SK-MEL-5 (cell line): ENCODE measurements at regions not wholly inside any gene's neighbourhood (a gene's known extent, or its start where the extent isn't known, plus 50 kb on each side); places are given as distances from the start of the nearest gene placed in this dataset.
A peak's percentile ranks its signal among the peaks of the same experiment; 100 is the strongest.

Source experiments
- DNase-seq: peaks from one replicate; pipeline ENCODE4 v3.0.0-alpha.2; 2016; ENCODE audit warnings: low read depth, low spot score
- in situ Hi-C: cut with HindIII; loops from 2 replicates; pipeline ENCODE4 v1.10.0; 2016; ENCODE audit warnings: low sequenced_read_pairs, high pct_unique_total_duplicates, low pct_unique_long_range_greater_than_20kb

DNA sequence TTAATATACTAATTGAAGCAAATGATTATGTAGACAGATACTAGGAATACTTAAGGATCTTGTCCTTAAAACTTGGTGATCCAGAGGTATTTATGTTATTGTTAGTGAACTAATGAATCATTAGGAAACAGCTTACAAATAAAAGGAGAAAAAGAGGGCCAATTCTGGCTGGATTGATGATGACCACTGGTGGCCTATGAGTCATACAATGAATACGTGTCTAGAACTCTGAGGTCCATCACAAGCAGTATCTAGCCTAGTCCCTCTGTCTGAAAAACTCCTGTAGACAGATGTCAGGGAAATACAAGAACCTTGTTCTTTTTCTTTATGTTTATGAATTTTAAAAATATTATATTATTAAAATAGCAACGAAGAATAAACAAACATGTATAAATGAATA lies 51.7 kb upstream of the RTL1 start:
- no peak for DNase-seq

DNA sequence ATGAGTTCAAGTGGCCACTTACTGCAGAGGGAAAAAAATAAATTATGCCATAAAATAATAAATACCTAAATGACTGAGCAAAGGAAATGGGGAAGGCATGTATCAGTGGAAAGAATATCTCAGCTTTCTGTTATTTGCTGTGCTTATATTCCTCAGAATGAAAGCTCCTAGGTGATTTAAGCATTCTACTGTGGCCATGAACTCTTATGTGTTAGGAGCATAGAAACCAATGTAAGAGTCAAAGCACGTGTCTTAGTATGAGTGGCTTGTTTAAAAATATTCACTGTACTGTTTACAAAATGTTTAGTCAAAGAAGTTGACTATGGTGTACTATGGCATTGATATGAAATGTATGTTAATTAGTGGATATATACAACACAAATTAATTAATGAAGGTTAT lies 59.0 kb upstream of the RTL1 start:
- DNase-seq: no peak
- in situ Hi-C loops: no loop called here

More for the DNA sequence above, 51.7 kb upstream of the RTL1 start:
- in situ Hi-C loops: no loop called here

DNA sequence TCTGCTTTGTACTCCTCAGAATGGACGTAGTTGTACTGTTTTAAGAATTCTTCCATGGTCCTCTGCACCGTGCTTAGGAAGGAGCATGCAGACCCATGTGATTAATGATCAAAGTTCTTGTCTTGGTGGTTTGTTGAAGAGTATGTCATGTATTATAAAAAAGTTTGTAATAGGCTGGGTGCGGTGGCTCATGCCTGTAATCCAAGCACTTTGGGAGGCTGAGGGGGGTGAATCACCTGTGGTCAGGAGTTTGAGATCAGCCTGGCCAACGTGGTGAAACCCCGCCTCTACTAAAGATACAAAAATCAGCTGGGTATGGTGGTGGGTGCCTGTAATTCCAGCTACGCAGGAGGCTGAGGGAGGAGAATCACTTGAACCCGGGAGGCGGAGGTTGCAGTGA lies 61.8 kb upstream of the RTL1 start:
- no peak for DNase-seq
- in situ Hi-C loops: no loop called here

DNA sequence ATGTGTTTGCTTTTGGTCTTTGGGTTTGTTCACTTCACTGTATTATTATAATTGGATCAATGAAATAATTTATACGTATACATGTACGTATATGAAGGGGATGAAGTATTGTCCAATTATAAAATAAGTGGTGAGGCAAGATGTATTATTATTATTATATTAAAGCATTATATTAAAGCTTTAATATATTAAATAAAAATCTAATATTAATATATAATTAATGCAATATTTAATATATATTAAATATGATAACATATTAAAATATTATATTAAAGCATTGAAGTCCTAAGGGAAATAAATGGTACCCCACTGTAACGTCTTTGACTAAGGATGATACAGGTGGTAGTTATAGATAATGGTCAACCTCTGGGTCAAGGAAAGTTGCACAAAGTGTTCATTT lies 63.7 kb upstream of the RTL1 start:
- in situ Hi-C loops: no loop called here
- DNase-seq: no peak

DNA sequence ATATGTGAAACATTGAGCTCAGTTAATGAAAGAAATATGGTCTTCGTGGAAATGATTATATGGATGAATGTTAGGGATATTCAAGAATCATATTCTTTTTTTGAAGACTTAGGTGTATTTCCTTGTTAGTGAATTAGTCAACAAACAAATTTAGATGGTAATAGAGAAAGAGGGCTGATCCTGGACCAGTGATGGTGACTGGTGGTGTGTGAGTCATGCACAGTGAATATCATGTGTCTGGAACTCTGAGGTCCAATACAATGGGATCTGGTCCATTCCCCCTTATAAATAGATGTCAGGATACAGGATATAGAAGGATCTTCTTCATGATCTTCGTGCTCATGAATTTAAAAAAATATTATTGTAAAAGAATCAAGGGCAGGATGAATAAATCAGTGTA lies 64.4 kb upstream of the RTL1 start:
- in situ Hi-C loops: no loop called here
- DNase-seq: no peak

DNA sequence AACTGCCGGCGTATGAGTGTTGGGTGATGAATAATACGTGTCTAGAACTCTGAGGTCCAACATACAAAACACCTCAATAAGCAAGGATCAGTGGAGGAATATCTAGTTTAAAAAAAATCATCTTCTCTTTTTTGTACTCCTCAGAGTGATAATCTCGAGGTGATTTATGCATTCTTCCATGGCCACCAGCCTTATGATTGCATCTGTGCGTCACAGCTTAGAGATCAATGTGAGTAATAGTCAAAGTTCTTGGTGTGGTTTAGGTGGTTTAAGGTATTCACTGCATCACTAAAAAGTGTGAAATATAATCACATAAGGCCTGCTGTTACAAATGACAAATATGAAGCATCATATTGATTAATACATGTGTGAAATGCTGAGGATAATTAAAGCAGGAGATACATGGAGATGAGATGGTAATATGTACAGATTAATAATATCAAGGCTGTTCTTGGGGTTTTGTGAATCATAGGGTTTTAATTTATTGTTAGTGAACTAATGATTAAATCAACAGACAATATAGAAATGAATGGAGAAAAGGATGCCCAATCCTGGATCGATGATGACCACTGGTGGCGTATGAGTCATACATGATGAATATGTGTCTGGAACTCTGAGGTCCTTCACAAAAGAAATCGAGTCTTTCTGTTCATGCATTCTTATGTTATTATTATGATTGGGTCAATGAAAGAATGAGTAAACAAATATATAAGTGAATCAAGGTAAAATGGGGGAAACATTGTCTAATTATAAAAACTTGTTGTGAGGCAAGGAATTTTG lies 68.8 kb upstream of the RTL1 start:
- DNase-seq: no peak

DNA sequence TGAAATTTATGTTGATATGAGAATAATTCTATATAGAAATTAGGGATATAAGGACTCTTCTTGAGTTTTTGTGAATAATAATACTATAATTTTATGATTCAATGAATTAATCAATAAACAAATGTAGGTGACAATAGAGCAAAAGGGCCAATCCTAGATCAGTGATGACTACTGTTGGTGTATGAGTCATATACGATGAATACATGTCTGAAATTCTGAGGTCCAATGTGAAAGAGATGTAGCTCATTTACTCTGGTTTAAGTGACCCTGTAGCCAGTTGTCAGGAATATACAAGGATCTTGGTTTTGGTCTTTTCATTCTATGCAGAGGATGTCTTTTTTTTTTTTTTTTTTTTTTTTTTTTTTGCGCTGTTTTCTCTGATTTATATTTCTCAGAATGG lies 72.1 kb upstream of the RTL1 start:
- in situ Hi-C loops: no loop called here
- no peak for DNase-seq

More for the DNA sequence above, 68.8 kb upstream of the RTL1 start:
- in situ Hi-C loops: no loop called here

DNA sequence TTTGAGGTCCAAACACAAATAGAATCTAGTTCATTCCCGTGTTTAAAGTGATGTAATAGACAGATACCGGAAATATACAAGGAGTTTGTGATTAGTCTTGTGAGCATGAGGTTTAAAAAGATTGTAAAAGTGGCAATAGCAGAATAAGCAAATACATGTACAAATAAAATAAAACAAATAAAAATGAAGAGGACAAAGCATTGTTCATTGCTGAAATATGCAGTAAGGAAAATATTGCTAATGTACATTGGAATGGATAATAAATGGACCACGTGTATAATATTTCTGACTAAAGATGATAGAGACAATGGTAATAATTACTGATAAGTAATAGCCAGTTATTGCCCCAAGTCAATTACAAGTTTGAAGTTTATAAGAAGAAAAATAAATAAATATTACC lies 75.6 kb upstream of the RTL1 start:
- in situ Hi-C loops: no loop called here
- DNase-seq: no peak

DNA sequence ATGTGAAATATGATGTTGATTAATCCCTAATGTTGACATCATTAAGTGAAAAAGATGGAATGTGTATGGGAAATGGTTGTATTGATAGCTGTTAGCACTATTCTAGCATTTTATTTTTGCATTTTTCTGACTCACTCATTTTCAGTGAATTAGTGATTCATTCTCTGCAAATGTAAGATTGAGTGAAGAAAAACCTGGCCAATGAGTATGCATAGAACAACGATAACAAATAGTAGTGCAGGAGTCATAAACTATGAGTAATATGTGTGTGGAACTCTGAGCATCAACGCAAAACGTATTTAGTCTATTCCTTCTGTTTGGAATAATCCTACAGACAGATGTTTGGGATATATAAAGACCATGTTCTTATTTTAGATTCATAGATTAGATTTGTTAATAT lies 76.3 kb upstream of the RTL1 start:
- in situ Hi-C loops: no loop called here
- no peak for DNase-seq

DNA sequence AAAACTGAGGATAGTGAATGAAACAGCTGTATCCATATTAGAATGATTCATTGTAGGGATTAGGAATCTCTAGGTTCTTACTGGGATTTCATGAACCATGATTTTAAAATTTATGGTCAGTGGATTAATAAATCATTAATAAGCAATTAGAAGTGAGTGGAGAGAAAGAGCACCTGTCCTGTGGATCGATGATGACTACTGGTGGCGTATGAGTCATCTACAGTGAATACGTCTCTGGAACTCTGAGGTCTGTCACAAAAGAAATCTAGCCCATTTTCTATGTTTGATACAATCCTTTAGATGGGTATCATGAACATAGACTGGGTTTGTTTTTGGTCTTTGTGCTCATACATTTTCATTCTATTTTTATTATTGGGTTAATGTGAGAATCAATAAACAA lies 77.3 kb upstream of the RTL1 start:
- in situ Hi-C loops: no loop called here
- no peak for DNase-seq

DNA sequence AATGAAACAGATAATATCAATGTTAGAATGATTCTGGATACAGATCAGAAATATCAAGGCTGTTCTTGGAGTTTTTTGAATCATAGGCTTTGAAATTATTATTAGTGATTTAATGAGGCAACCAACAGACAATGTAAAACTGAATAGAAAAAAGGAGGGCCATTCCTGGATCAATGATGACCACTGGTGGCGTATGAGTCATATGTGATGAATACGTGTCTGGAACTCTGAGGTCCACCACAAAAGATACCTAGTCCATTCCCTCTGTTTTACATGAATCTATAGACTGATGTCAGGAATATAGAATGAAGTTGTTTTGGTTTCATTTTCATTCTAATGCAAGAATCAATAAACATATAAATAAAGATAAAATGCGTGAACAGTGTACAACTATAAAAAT lies 78.3 kb upstream of the RTL1 start:
- peak; percentile 16 for DNase-seq
- in situ Hi-C loops: no loop called here

DNA sequence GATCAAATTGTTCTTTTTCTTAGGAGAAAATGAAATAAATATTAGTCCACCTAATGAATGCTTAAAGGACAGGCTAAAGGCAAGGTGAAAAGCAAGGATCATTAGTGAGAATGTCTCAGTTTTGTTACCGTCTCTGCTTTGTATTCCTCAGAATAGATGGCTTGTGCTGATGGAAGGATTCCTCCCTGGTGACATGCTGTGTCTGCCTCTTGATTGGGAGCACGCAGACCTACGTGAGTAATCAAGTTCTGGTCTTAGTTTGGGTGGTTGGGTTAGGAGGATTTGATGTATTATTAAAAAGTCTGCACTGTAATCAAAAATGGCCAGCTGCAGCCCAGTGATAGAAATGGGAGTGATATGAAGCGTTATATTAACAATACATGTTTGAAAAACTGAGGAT lies 78.8 kb upstream of the RTL1 start:
- peak; percentile 35 for DNase-seq
- in situ Hi-C loops: no loop called here

DNA sequence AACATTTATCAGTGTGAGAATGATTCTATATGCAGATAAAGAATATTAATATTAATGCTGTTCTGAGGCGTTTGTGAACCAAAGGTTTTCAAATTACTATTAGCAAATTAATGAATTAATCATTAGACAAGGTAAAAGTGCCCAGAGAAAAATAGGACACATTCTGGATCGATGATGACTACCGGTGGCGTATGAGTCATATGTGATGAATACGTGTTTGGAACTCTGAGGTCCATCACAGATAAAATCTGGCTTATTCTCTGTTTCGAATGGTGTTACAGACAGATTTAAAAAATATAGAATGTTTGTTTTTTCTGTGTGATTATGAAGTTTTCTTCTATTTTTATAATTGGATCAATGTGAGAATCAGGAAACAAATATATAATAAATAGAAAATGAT lies 79.2 kb upstream of the RTL1 start:
- no peak for DNase-seq
- in situ Hi-C loops: no loop called here

DNA sequence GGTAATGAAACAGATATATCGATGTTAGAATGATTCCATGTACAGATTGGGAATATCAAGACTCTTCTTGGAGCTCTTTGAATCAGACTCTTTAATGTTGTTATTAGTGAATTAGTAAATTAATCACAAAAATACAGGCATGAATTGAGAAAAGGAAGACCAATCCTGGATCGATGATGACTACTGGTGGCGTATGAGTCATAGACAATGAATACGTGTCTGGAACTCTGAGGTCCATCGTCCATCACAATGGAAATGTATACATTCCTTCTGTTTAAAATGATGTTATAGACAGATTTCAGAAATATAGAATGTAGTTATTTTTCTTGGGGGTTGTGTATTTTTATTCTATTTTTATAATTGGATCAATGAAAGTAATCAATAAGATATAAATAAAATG lies 80.2 kb upstream of the RTL1 start:
- DNase-seq: no peak
- in situ Hi-C loops: no loop called here

DNA sequence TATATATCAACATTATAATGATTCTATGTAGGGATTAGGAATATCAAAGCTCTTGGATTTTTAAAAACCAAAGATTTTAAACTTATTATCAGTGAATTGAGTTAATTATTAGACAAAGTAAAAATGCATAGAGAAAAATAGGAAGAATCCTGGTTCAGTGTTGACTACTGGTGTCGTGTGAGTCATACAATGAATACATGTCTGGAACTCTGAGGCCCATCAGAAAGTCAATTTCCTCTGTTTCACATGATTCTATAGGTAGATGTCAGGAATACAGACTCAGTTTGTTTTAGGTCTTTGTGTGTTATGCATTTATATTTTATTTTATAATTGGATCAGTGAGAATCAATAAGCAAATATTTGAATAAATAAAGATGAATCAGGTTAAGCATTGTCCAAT lies 84.5 kb upstream of the RTL1 start:
- in situ Hi-C loops: no loop called here
- DNase-seq: peak; percentile 67

DNA sequence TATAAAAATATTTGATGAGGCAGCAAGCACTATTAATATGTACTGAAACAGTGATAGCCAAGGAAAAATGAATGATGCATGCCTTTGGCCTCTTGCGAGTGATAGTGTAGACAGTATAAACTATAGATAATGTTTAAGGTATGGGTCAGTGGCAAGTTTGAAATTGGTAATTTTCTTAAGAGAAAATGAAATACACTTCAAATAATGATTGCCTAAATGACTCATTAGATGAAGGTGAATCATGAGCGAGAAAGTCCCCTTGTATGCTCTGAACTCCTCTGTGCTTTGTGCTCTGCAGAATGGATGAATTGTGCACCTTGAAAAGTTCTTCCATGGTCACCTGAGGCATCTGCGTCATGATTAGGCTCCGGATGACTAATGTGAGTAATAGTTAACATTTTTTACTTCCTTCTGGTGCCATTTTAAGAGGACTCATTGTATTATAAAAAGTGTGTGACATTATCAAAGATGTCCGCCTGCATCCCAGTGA lies 84.9 kb upstream of the RTL1 start:
- in situ Hi-C loops: no loop called here
- peak; percentile 98 for DNase-seq

DNA sequence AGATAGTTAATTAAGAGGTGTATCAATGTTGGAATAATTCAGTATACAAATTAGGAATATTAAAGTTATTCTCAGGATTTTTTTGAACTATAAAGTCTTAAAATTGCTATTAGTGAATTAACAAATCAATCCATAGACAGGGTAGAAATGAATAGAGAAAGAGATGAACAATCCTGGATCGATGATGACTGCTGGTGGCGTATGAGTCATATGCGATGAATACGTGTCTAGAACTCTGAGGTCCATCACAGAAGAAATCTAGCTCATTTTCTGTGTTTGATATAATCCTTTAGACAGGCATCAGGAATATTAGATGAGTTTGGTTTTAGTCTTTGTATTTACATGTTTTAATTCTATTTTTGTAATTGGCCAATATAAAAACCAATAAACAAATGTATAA lies 85.4 kb upstream of the RTL1 start:
- DNase-seq: no peak
- in situ Hi-C loops: no loop called here

DNA sequence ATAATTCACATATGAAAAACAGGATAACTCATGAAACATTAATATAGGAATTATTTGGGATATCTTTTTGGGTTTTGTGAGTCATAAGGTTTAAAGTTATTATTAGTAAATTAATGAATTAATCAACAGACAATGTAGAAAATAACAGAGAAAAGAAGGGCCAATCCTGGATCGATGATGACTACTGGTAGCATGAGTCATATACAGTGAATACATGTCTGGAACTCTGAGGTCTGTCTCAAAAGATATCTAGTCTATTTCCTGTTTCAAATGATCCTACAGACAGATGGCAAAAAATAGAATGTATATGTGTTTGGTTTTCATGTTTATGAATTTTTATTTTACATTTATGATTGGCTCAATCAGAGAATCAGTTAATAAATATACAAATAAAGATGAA lies 86.4 kb upstream of the RTL1 start:
- in situ Hi-C loops: no loop called here
- no peak for DNase-seq

DNA sequence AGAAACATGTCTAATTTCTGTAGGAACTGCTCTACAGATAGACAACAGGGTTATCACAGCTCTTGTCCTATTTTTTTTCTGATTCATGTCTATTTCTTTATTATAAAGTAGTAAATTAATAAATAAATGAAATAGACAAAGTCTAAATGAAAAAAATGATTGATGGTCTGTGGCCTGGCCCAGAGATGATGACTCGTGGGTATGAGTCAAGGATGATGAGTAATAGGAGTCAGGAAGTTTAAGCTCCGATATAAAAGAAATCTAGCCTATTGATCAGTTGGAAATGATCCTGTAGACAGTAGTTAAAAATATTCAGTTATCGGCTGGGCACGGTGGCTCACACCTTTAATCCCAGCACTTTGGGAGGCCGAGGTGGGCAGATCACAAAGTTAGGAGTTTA lies 90.6 kb upstream of the RTL1 start:
- no peak for DNase-seq
- in situ Hi-C loops: no loop called here
